GM13976 (cell line): ENCODE measurements at regions not wholly inside any gene's neighbourhood (a gene's known extent, or its start where the extent isn't known, plus 50 kb on each side); places are given as distances from the start of the nearest gene placed in this dataset.

Experiments used
- DNase-seq: peaks from one replicate; pipeline ENCODE4 v3.0.0; 2012; ENCODE audit warnings: low spot score
- in situ Hi-C: fragments of 300-500 bp; cut with MboI; formaldehyde crosslinking; loops from one replicate; pipeline ENCODE4 v1.12.0; 2022; ENCODE audit warnings: low sequenced_read_pairs, mixed read lengths, inconsistent platforms; ENCODE audit not compliant: unreplicated experiment
- TF ChIP-seq, protein P1 (sequence below): IDR thresholded peaks from 2 replicates; pipeline ENCODE4 v1.5.1; 2012; ENCODE audit warnings: borderline replicate concordance, mild to moderate bottlenecking; ENCODE audit not compliant: insufficient read depth; ENCODE audit errors: extremely low read depth, missing control alignments, control extremely low read depth

DNA sequence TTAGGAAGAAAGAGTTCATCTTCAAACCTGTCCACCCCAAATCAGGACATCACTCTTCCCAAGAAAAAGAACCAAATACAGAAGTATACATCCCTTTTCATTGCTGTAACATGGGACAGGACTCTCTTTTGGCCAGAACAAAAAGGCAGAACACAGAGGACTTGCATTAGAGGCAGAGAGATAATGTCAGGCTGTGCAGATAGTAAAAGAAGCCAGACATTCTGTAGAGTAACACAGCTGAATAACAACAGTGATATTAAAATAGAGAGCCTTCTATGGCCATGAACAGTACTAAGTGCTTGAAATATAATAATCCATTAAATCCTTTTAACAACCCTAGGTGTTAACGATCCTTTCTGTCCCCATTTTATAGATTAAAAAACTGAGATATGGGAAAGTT, 437.2 kb downstream of the NFIB start:
- DNase-seq: no peak
- in situ Hi-C loops: no loop called here
- TF ChIP-seq, protein P1, sequence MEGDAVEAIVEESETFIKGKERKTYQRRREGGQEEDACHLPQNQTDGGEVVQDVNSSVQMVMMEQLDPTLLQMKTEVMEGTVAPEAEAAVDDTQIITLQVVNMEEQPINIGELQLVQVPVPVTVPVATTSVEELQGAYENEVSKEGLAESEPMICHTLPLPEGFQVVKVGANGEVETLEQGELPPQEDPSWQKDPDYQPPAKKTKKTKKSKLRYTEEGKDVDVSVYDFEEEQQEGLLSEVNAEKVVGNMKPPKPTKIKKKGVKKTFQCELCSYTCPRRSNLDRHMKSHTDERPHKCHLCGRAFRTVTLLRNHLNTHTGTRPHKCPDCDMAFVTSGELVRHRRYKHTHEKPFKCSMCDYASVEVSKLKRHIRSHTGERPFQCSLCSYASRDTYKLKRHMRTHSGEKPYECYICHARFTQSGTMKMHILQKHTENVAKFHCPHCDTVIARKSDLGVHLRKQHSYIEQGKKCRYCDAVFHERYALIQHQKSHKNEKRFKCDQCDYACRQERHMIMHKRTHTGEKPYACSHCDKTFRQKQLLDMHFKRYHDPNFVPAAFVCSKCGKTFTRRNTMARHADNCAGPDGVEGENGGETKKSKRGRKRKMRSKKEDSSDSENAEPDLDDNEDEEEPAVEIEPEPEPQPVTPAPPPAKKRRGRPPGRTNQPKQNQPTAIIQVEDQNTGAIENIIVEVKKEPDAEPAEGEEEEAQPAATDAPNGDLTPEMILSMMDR: no peak

DNA sequence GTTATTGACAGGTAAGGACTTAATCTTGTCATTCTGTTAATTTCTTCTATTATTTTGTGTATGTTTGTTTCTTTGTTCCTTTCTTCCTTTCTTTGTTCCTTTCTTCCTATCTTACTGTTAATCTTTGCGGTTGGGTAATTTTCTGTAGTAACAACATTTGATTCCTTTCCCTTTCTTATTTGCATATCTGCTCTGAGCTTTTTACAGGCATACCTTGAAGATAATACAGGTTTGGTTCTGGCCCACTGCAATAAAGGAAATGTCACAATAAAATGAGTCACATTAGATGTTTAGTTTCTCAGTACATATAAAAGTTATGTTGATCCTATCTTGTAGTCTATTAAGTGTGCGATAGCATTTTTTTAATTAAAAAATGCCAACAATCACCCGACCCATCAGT, 440.7 kb downstream of the NFIB start:
- in situ Hi-C loops: no loop called here
- TF ChIP-seq, protein P1: no peak
- no peak for DNase-seq

DNA sequence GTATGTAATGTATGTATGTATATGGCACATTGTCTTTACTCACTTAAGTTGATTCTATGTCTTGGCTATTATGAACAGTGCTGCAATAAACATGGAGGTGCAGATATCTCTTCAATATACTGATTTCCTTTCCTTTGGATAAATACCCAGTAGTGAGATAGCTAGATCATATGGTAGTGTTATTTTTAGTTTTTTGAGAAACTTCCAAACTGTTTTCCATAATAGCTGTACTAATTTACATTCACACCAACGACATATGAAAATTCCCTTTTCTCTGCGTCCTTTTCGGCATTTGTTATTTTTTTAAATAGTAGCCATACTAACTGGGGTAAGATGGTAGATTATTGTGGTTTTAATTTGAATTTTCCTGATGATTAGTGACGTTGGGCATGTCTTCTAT, 445.6 kb downstream of the NFIB start:
- TF ChIP-seq, protein P1: no peak
- in situ Hi-C loops: no loop called here
- DNase-seq: no peak

DNA sequence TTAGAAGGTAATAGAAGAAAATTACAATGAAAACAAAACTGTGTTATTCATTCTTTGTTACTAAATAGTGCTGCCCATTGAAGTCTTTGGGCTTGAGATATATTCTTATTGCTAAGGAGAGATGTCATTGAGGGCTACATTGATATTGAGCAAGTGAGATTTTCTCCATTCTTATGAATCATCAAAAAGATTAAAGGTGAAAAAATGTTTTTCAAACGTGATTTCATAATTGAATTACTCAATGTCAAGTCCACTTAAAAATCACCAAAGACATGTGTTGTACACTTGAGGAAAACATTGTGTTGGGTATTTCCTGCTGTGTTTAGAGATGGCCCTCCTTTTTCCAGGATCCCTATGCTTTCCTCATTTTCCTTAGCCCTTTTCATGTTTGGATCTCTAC, 448.1 kb downstream of the NFIB start:
- no peak for DNase-seq
- TF ChIP-seq, protein P1: no peak
- in situ Hi-C loops: no loop called here

DNA sequence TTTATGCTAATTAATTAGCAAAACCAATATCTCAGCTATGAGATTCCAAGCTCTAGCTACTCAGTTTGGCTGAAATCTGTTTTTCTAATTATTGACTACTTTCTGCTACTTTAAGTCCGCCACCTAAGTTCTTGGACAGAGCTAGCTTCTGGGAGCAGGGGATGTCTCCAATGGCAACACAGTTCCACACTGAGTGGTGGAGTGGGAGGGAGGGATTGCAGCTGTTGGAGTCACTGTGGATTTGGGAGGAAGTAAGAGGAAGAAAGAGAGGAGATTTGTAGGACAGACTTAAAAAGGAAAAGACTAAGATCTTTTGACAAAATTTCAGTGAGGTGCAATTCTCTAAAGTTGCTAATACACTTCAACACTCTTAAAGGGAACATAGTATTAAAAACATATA, 450.8 kb downstream of the NFIB start:
- DNase-seq: no peak
- TF ChIP-seq, protein P1: no peak
- in situ Hi-C loops: no loop called here

DNA sequence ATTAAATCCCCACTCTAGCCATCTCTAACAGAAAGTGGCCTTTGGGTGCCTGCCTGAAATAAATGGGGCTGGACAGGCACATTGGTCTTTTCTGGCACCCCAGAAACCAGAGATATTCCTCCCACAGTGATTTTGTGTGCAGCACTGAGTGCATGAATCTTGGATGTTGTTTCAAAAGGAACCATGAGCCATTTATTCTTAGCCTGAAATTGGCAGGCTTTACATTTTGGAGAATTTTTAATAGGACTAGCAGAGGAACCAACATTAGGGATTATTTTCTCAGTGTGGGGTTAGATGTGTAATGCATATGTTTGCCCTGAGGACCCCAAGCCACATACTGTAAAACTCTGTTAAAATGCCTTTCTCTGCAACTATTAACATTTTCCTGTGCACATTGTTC, 451.3 kb downstream of the NFIB start:
- DNase-seq: no peak
- TF ChIP-seq, protein P1: no peak
- in situ Hi-C loops: no loop called here
